NCI-H2029 (cell line): ENCODE measurements at regions not wholly inside any gene's neighbourhood (a gene's known extent, or its start where the extent isn't known, plus 50 kb on each side); places are given as distances from the start of the nearest gene placed in this dataset.
"Not testable (repeated sequence)": the region's sequence is repeated elsewhere in the genome, so short reads cannot be mapped to it uniquely, and the experiment has no call there.

ENCODE experiments used
- DNase-seq: peaks from one replicate; lab custom pipeline; 2025; lab: John Stamatoyannopoulos, UW

DNA sequence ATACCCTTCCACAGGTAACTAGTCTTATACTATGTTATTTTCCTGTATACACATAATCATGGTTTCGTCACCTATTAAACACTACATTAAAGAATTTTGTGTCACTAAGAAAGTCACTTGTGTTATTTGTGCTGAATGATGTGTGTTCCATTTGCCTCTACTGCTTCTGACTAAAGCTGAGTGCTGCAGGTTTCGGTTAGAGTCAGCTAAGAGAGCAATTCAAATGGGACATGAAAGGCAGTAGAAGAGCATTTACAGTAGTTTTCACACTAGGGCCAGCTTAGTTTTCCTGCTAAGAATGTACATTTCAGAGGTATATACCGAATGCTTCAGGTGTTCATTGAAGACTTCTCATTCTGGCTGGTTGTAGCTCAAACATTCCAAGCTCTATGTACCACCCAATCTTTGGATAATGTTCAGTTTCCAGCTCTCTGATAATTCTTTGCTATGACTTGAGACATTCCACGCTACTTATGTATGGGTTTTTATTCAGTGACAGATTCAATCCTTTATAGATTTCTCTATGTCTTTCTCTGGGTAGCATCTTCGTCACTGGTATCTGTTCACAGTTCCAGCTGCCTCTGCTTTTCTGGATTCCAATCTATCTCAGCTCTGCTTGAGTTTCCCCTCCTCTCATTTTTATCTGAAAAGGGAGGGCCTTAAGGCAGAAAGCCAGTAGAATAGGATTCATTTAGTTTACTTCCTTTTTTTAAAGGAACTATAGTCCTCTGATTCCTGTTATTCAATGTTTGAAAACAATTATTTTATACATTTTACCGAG is 164.4 kb downstream of the CXXC4 start:
- DNase-seq = no peak

DNA sequence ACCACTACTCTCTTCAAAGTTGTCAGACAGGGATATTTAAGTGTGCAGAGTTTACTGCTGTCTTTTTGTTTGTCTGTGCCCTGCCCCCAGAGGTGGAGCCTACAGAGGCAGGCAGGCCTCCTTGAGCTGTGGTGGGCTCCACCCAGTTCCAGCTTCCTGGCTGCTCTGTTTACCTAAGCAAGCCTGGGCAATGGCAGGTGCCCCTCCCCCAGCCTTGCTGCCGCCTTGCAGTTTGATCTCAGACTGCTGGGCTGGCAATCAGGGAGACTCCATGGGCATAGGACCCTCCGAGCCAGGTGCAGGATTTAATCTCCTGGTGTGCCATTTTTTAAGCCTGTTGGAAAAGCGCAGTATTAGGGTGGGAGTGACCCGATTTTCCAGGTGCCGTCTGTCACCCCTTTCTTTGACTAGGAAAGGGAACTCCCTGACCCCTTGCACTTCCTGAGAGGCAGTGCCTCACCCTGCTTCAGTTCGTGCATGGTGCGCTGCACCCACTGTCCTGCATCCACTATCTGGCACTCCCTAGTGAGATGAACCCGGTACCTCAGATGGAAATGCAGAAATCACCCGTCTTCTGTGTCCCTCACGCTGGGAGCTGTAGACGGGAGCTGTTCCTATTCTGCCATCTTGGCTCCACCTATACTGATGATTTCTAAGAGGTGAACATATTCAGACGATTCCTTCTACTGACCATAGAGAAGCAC is 167.6 kb downstream of the CXXC4 start:
- DNase-seq = not testable (repeated sequence)

DNA sequence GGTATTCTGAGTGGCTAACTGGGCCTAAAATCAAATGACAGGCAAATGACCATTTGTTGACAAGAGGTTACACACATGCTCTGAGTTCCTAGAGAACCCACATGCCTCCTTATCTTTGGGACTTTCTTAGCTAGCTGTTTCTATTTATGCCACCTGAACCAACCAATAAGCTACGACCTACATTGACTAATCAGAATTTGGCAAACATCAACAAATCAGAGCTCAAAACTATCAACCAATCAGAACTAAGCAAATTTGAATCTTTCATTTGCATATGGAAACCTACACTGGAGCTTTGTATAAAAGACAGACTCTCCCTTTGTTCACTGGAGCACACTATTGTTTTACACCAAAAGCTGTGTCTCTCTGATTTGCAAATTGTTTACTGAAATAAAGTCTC is 192.0 kb downstream of the CXXC4 start:
- no peak for DNase-seq

DNA sequence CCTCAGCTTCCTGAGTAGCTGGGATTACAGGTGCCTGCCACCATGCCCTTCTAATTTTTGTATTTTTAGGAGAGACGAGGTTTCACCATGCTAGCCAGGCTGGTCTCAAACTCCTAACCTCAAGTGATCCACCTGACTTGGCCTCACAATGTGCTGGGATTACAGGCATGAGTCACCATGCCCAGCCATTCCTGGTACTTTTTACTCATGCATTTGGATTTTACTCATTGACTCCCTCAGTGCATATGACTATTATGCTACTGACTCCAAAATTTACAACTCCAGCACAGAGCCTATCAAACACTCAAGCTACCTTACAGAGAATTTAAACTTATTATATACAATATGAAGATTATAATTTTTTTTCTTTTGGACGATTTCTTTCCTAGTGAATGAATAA is 199.9 kb downstream of the CXXC4 start:
- no peak for DNase-seq

DNA sequence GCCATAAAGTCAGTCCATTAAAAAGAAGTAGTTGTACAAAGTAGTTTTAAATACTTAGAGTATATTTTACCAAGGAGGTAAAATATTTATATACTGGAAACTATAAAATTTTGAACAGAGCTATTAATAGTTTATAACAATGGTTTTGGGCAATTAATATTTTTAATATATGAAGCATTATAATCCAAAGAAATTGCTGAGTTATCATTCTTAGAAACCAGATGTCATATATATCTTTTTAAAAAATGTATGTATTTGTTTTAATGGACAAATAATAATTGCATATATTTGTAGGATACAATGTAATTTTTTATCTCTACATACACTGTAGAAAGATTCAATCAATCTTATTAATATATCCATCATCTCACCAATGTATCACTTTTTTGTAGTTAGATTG is 207.8 kb downstream of the CXXC4 start:
- no peak for DNase-seq

DNA sequence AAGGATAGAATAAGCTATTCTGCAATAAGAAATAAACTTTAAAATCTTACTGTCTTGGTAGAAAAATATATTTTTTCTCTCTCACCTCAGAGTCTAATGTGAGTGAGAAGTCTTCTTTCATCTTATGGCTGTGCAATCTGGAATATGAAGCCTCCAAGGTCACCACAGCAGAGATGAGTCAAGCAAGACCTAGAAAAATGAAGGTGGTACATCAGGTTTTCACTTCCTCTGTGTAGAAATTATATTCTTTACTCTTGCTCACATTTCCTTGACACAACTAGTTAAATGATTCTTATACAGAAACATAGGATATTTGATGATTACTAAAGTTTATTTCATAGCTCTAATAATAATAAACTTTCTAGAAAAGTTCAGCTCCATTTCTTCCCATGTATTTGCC is 211.4 kb downstream of the CXXC4 start:
- no peak for DNase-seq

DNA sequence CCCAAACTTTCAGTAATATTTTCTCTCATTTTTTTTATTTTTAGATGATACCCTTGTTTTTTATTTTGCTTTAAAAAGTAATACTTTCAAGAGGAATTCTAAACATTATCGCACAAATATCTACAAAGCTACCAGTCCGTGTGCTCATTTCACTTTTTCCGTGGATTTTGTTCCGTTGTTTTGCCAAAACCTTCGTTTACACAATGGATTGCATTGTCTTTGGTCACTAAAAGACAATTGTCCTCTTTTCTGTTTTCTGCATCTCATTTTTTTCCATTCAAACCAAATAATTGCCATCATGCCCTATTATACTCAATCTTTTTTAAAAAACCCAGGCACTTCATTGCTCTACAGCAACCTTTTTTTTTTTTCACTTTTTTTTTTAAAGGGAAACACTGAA is 214.9 kb downstream of the CXXC4 start:
- DNase-seq = no peak

DNA sequence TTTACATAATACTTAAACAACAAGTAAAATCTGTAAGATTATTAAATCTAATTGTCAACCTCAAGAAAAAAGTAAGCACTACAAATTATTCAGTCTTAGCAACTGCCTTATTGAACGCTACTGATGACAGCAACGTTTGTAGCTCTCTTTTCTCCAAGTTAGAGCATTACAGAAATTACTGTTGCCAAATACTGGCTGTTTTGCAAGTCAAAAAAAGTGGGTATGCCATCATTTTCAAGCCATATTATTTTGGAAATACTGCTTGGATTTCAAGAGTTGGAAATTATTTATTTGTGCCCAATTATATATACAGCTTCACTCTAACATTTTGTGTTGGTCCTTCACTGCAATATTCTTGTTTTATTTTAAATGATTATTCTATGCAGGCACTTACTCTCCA is 221.7 kb downstream of the CXXC4 start:
- DNase-seq = no peak

DNA sequence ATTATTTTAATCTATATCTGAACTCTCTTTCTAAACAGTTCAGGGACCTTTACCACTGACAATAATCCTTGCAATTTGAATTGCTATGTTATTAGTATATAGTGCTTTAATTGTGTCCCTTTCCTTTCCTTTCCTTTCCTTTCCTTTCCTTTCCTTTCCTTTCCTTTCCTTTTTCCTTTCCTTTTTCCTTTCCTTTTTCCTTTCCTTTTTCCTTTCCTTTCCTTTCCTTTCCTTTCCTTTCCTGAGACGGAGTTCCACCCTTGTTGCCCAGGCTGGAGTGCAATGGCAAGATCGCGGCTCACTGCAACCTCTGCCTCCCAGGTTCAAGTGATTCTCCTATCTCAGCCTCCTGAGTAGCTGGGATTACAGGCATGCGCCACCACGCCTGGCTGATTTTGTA is 225.1 kb downstream of the CXXC4 start:
- not testable (repeated sequence) for DNase-seq

DNA sequence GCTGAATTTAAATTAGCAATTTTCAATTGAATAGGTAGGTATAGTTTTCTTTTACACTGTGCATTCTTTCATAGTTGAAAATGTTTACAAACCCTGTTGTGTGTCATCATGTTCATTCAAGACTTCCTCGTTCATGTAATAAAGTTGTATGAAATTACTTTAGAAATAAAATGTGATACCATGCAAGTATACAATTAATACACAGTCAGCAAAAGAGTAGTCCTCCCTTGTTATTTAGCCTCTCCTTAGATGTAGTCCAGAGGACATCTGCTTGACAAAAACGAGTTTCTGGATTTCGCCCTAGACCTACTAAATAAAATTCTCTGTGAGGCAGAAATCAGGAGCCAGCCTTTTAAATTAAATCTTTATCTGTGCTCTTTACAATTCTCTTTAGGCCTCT is 231.6 kb downstream of the CXXC4 start:
- no peak for DNase-seq

DNA sequence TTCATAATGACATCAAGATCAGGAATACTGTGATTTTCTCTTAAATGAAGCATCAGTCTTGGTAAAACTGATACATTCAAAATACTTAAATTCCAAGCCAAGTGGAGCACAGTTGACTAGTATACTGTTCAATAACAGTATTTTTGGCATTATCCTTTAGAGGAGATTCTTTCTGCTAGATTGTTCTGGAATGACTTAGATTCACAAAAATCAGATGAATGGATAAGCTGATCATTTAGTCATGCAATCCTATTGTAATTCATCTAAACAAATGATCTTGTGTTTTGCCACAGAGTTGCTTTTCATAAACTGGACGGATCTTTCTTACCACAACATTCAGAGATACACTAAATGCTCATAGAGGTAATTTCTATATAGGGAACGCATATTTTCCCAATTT is 232.0 kb downstream of the CXXC4 start:
- DNase-seq = no peak

DNA sequence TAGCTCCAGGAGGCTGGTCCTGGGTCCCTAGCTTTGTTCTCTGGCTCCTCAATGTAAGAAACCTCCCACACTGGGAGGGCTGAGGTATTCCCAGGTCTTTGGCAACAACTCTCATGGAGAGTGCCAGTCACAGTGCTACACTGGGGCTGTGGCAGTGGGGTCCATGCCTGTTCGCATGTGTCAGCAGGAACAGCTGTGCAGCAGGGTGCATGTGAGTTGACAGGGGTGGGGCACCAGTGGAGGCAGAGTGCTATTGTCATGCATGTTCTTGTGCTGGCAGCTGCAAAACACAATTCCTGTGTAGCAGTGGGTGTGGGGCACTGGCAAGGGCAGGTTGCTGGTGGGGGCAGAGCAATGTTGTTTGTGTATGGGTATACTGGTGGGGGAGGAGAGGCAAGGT is 246.0 kb downstream of the CXXC4 start:
- DNase-seq = no peak

DNA sequence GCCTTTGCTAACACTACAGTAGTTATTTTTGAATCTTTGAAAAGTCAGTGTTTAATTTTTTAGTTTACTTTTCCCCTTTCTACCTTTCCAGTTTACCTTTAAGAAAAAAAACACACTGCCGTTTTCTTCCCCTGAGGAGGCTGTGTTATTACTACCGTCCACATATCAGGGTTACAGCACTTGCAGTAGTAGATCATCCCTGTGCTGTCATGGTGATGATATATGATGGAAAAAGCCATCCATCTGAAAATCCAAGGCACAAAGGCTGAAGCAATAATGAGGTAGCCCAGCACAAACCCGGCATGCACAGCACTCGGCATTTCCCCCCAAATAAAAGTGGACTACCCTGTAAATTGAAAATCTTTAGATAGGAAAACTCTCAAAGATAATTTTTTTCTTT is 258.7 kb downstream of the CXXC4 start:
- DNase-seq = no peak

DNA sequence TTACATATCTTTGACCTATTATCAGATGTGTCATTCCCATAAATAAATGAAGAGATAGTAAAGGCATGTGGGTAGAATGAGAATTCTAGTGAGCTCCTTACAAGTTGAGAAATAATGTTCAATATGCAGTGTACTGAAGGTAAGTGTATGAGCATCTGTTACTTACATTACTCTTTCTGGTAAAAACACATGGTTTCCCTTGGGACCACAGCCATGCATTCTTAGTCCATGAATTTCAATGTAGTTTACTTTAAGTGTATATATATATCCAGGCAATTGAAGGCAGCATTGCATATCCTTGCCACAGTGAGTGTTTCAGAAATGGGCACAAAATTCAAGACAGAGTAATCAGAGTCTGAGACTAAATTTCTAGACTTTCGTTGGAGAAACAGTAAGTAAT is 277.2 kb downstream of the CXXC4 start:
- no peak for DNase-seq

DNA sequence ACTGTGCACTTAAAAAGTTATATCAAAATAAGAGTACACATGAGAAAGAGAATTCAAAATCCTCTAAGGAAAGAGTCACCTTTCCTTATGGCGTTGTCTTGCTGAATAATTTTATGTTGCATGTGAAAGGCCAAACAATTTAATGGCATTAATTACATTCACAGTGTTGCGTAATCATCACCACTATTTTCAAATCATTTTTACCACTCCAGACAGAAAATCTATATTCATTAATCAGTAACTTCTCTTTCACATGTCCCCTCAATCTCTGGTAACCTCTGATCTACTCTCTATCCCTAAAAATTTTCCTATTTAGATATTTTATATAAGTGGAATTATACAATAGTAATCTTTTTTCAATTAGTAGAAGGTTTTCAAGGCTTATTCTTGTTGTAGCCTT is 283.0 kb downstream of the CXXC4 start:
- no peak for DNase-seq

DNA sequence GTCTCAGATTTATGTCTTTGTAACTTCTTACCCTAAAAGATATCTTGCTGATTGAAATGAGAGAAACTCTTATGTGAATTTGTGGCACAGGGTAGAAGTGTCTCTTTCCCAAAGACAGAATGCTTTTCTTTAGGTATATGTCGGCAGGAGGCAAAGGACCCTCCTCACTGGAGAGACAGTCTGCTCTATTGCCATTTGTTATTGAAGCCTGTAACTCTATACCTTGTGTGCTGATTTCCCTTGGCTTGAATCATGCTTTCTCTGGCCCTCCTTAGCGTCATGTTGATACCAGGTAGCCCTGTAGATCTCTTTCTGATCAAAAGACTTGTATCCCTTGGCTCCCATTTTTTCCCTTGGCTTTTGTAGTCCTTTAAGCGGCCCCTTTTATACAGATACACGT is 284.3 kb downstream of the CXXC4 start:
- DNase-seq = no peak

DNA sequence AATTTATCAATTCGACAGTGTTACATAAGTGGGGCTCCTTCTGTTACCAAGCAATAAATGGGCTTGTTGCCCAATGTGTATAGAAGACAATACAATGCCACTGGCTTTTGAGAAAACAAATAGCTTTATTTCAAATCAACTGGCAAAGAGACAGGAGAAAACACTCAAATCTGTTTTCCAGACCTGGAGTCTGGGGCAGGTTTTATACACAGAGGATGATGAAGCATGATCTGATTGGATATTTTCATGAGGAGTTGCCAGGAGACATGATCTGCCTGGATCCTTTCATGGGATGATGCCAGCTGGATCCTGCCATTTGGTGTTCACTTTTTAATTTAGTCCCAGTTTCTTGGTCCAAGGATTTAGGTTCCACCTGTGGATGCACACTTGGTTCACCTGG is 287.9 kb downstream of the CXXC4 start:
- DNase-seq = peak; percentile 39

DNA sequence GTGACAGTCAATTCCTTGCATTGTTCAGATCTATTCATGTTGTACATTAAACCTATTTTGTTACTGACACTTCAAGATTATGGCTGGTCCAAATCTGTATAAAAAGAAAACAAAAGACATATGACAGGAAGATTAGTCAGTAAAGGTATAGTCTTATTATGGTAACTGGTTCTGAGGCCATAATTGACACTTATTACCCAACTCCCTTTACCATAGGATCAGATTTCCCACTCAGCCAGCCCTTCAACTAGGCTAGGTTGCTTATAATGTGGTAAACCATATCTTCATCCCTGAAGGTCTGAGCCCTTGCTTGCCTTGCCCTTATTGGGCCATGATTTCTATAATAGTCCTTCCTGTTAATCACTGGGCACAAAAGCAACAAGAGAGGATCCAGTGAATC is 289.6 kb downstream of the CXXC4 start:
- no peak for DNase-seq

DNA sequence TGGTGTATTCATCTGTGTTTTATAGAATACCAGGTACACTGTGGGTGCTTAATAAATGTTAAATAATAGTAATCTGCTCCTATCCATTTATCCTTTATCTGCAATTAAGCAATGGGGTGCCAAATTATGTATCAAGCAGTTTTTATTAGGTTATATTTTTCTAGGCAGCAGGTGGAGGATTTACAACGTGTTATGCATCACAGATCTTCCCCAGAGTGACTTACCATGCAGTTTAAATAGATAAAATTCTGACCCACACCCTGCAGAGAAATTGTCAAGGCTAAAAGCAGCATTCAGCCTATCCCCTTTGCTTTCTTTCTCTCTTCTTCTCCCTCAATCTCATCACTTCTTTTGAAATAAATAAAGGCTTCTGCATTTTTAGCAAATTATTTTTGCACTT is 306.4 kb downstream of the CXXC4 start:
- no peak for DNase-seq

DNA sequence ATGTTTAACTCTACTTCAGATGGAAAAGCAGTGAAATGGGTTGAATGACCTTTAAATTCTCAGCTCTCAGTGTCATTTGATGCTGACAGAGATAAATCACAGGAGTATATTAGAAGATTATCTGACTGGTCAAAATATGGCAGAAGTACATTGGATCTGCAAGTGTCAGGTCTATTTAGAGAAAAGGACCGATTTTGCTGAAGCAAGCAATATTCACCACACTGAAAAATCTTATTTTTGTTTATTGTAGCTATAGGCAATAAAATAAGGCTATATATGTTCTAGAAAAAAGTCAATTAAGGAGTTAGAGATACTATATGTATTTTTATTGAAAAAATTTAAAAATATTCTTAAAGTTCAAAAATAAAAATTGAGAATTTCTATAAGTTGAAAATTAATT is 325.3 kb downstream of the CXXC4 start:
- no peak for DNase-seq

DNA sequence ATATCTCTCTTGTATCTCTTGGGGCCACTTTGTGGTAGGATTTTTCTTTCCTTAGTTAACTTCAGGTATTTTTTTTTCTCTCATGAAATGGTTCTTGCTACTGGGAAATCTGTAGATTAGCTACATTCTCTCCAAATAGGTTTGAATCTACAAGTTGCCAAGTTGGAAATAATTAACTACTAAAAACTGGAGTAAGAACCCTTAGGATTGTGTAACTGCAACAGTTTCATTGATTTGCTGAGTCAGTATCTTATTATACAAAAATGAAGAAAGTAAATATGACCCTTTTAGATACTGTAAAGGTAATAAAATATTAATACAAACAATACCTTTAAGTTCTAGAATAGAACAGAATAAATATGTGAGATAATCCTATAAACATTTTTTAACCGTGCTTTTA is 327.9 kb downstream of the CXXC4 start:
- no peak for DNase-seq

DNA sequence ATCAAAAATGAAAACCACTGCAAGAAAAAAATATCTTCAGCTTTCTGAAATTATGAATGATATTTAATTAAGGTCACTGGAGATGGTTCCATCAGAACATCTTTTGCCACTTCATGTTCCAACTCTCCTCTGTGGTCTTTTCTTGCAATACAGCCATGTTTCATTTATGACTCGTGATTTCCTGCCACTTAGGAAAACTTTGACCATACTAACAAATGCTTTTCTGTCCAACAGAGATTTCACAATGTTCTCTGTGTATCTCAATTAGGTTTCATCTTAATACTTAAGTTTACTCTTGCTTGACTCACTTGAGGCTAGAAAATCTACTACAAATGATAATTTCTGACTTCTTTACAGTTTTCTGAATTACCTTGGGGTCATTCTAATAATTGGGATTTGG is 330.9 kb downstream of the CXXC4 start:
- DNase-seq = no peak

DNA sequence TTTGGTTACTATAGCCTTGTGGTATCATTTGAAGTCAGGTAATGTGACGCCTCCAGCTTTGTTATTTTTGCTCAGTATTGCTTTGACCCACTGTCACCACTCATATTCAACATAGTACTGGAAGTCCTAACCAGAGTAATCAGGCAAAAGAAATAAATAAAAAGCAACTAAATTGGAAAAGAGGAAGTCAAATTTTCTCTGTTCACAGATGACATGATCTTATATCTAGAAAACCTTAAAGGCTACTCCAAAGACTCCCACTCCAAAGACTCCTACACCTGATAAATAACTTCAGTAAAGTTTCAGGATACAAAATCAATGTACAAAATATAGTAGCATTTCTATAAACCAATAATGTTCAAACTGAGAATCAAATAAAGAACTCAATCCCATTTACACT is 348.6 kb downstream of the CXXC4 start:
- DNase-seq = no peak

DNA sequence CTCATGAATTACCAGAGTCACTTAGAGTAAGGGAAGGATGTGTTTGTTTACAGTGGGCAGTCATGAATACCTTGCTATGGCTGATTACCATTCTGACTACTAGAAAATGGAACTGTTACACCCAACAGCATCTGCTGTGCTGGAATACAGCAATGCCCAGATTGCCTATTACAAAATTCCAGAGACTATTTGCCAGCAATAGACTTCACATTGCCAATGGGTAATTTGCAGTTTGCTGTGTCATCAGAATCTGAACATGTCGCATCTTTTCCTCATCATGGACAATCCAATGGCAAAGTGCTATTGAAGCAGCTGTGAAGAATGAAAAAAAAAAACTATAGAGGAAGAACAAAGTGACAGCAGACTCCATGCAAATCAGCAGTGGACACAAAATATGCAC is 356.6 kb downstream of the CXXC4 start:
- DNase-seq = no peak
